VCaP (cell line): ENCODE measurements at regions not wholly inside any gene's neighbourhood (a gene's known extent, or its start where the extent isn't known, plus 50 kb on each side); places are given as distances from the start of the nearest gene placed in this dataset.

Experiments used
- H3K27ac ChIP-seq: fragments of 450-650 bp; 2 replicates; pipeline ENCODE4 v1.5.1; 2017
- TF ChIP-seq, protein P1 (sequence below): fragments of 450-650 bp; conservative IDR thresholded peaks from 2 replicates; pipeline ENCODE4 v1.5.1; 2017; ENCODE audit warnings: mild to moderate bottlenecking, moderate library complexity

DNA sequence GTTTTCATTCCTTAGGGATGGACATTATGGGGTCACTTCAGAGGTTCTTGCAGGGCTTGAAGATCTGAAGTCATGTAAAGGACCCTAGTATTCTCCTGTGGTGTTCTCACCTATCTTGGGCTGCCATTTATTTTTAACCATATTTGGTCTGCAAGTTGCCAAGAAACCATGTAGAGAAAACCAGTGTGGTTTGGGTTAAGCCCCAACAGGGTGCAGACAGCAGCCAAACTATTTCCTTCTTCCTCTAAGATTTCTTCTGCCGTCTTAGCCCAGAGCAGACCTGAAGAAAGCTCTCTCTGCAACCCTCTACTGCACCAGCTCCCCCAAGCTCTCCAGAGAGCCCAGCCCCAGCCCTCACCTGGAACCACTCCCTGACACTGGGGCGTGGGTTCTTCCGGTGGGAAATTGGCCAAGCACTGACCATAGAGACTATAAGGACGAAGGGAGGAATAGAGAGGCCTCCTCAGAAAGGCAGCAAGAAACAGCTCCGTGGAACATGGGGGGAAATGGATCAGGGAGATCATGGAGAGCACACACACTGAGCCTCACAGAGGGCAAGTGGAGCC is 136.6 kb downstream of the SYF2 start:
- TF ChIP-seq, protein P1, sequence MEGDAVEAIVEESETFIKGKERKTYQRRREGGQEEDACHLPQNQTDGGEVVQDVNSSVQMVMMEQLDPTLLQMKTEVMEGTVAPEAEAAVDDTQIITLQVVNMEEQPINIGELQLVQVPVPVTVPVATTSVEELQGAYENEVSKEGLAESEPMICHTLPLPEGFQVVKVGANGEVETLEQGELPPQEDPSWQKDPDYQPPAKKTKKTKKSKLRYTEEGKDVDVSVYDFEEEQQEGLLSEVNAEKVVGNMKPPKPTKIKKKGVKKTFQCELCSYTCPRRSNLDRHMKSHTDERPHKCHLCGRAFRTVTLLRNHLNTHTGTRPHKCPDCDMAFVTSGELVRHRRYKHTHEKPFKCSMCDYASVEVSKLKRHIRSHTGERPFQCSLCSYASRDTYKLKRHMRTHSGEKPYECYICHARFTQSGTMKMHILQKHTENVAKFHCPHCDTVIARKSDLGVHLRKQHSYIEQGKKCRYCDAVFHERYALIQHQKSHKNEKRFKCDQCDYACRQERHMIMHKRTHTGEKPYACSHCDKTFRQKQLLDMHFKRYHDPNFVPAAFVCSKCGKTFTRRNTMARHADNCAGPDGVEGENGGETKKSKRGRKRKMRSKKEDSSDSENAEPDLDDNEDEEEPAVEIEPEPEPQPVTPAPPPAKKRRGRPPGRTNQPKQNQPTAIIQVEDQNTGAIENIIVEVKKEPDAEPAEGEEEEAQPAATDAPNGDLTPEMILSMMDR: no peak
- no peak overlapping the region for H3K27ac ChIP-seq

- TF ChIP-seq, protein P1: no peak
These were observed 137.3 kb downstream of the SYF2 start for GRCh38 chr1:25094995-25095394.

DNA sequence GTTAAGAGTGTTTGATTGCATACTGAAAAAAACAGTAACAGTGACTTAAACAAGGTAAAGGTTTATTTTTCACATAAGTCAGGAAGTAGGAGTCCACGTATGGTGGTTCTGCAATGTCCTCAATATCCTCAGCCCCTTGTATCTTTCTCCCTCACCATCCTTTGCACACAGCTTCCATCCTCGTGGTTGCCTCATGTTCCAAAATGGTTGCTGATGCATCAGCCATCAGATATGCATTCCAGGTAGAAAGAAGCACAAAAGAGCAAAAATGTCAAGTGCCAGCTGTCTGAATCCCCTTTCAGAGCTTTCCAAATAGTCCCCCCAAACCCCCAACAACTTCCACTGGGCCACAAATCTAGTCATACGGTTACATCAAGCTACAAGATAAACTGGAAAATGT is 138.1 kb downstream of the SYF2 start:
- TF ChIP-seq, protein P1: no peak
- no peak overlapping the region for H3K27ac ChIP-seq

More at GRCh38 chr1:25094995-25095394, 137.3 kb downstream of the SYF2 start:
- no peak overlapping the region for H3K27ac ChIP-seq

GRCh38 chr1:25091658-25092057 is 140.6 kb downstream of the SYF2 start:
- TF ChIP-seq, protein P1: no peak
- no peak overlapping the region for H3K27ac ChIP-seq

- H3K27ac ChIP-seq: no peak overlapping the region
- TF ChIP-seq, protein P1: no peak
These were observed 141.4 kb downstream of the SYF2 start for GRCh38 chr1:25090707-25091422.

GRCh38 chr1:25089772-25090171 is 142.5 kb downstream of the SYF2 start:
- TF ChIP-seq, protein P1: no peak
- H3K27ac ChIP-seq: no peak overlapping the region

GRCh38 chr1:25088946-25089345 is 143.4 kb downstream of the SYF2 start:
- TF ChIP-seq, protein P1: no peak
- H3K27ac ChIP-seq: no peak overlapping the region
